ENCODE measurements at regions not wholly inside any gene's neighbourhood (a gene's known extent, or its start where the extent isn't known, plus 50 kb on each side); places are given as distances from the start of the nearest gene placed in this dataset.

DNA sequence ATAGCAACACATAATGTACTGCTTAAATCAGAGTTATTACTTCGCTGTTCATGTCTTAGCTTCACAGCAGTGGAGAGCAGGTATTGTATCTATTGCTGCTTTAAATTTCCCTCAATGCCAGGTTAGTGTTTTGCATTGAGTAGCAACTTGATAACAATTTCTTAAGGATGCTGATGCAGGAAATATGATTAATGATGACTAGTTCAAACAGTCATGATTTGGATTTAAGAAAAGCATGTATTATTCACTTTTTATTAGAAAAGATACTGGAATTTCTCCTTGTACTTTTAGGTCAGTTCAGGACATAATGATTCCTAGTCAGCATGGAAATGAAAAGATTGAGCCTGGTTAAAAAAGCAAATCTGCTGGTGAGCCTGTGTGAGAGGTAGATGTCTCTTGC lies 67.2 kb upstream of the ARHGAP29 start:
- DNase-seq (ENCODE audit: low read depth) = no peak
- H3K4me3 ChIP-seq (ENCODE audit: low read depth, low read length) = no peak overlapping the region
- TF ChIP-seq, protein P1, sequence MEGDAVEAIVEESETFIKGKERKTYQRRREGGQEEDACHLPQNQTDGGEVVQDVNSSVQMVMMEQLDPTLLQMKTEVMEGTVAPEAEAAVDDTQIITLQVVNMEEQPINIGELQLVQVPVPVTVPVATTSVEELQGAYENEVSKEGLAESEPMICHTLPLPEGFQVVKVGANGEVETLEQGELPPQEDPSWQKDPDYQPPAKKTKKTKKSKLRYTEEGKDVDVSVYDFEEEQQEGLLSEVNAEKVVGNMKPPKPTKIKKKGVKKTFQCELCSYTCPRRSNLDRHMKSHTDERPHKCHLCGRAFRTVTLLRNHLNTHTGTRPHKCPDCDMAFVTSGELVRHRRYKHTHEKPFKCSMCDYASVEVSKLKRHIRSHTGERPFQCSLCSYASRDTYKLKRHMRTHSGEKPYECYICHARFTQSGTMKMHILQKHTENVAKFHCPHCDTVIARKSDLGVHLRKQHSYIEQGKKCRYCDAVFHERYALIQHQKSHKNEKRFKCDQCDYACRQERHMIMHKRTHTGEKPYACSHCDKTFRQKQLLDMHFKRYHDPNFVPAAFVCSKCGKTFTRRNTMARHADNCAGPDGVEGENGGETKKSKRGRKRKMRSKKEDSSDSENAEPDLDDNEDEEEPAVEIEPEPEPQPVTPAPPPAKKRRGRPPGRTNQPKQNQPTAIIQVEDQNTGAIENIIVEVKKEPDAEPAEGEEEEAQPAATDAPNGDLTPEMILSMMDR (conservative IDR thresholded peaks at IDR 0.05; ENCODE audit: low read depth, low read length) = no peak

DNA sequence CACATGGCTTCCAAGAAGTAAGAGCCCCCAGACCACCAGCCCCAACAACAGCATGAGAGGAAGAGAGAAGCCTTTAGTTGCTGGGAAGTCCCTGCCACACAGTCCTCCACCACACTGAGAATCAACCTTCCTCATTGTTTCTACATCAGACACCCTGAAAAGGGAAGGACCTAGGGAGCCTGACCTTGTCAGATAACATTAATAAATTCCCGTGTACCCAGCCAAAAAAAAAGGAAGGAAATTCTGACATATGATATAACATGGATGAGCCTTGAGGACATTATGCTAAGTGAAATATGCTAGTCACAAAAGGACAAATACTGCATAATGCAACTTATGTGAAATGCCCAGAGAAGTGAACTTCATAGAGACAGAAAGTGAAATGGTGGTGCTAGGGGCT lies 65.6 kb upstream of the ARHGAP29 start:
- TF ChIP-seq, protein P1 (conservative IDR thresholded peaks at IDR 0.05; ENCODE audit: low read depth, low read length) = no peak

DNA sequence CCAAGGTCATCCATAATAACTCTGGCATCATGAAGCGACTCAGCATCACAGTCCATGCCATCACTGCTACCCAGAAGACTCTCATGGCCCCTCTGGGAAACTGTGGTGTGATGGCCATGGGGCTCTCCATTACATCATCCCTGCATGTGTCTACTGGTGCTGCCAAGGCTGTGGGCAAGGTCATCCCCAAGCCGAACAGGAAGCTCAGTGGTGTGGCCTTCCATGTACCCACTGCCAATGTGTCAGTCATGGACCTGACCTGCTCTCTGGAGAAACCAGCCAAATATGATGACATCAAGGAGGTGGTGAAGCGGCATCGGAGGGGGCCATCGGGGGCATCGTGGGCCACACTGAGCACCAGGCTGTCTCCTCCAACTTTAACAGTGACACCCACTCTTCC lies 65.1 kb upstream of the ARHGAP29 start:
- TF ChIP-seq, protein P1 (conservative IDR thresholded peaks at IDR 0.05; ENCODE audit: low read depth, low read length) = no peak

More for the DNA sequence above, 65.6 kb upstream of the ARHGAP29 start:
- DNase-seq (ENCODE audit: low read depth) = no peak
- no peak overlapping the region for H3K4me3 ChIP-seq (ENCODE audit: low read depth, low read length)

DNA sequence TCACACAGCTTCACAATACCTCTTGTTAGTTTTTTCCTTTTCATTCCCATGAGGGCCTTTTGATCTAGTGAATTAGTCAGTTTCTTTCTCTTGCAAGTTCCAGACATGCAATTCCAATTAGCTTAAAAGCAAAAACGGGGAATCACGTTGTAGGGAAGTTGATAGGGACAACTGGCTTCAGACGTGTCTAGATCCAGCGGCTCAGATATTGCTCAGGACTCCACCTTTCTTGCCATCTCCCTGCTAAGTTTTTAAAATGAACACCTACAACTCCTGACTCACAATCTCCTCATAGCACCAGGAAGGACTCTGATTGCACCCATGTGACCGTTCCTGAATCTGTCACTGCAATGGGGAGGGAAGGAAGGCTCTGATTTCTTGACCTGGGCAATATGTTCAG lies 63.8 kb upstream of the ARHGAP29 start:
- no peak for DNase-seq (ENCODE audit: low read depth)
- TF ChIP-seq, protein P1 (conservative IDR thresholded peaks at IDR 0.05; ENCODE audit: low read depth, low read length) = no peak
- H3K4me3 ChIP-seq (ENCODE audit: low read depth, low read length) = no peak overlapping the region

More for the DNA sequence above, 65.1 kb upstream of the ARHGAP29 start:
- no peak overlapping the region for H3K4me3 ChIP-seq (ENCODE audit: low read depth, low read length)
- DNase-seq (ENCODE audit: low read depth) = no peak

DNA sequence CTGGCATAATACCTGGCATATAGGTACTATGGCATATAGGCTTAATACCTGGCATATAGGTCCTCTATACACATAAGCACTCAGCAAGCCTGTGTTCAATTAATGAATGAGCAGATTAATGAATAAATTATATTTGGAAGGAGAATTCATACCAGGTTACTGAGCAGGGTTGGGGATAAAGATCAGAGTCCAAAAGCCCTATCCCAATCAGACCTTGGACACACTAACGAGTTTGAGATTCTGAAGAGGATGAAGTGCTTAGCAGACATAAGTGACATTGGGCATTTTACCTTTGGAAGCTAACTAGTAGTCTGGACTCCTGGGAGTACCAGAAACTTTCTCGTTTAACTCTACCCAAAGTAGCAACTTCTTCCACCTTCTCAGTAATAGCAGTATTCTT lies 63.3 kb upstream of the ARHGAP29 start:
- no peak overlapping the region for H3K4me3 ChIP-seq (ENCODE audit: low read depth, low read length)
- TF ChIP-seq, protein P1 (conservative IDR thresholded peaks at IDR 0.05; ENCODE audit: low read depth, low read length) = no peak
- no peak for DNase-seq (ENCODE audit: low read depth)

DNA sequence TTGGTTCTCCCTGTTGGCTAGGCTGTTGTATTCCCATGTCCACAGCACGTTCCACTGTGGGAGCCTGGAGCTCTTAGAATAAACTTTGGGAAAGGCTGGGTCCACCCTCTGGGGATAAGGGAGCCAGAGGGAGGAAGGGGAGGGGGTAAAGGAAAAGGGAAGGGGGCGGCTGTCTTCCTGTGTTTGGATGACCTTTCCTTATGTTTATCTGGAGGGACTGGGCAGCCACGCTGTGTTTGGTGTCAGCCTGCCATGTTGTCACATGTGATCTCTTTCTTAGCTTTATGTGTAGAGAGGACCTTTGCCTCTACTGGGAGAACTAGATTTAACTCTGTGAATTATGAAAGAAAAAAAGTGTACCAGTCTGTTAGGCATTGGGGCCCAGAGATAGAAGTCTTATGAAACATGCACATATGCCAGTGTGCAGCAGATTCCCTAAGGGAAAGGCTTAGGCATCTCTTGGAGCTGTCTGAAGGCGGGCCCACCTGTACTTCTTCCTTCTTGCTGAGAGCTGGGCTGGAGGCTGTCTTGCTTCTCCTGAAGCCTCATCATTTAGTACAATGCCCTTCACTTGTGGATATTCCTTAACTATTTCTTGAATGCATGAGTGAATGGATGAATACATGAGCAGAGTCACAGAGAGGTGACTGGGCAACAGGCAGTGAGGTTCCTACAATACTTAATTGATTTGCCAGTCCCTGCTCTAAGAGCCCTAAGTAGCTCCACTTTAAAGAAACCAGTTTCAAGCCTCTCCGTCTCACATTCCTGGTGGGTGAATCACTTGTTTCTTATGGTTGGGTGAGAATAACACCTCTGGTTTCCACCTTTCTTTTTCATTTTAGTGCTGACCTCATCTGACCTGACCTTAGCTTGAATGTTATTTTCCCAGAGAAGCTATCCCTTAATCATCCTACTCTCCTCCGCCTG lies 62.5 kb upstream of the ARHGAP29 start:
- TF ChIP-seq, protein P1 (conservative IDR thresholded peaks at IDR 0.05; ENCODE audit: low read depth, low read length) = no peak
- no peak overlapping the region for H3K4me3 ChIP-seq (ENCODE audit: low read depth, low read length)
- peak; percentile 100 for DNase-seq (ENCODE audit: low read depth)

DNA sequence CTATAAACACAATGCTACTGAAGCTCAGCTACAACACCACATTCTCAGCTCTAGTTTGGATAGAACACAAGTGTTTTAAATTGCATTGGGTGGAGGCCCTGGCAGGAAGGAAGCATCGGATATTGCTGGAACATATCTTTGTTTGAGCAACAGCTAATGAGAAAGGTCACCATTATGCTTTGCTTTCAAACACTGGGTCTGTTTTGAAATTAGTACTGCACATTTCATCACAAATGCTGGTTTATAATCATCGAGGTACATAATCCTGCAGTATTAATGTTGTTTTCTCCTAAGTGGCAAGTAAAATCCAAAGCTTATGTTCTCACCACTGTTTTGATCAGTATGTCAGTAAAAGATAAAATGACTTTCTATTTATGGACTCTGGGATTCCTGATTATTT lies 61.5 kb upstream of the ARHGAP29 start:
- no peak for DNase-seq (ENCODE audit: low read depth)
- TF ChIP-seq, protein P1 (conservative IDR thresholded peaks at IDR 0.05; ENCODE audit: low read depth, low read length) = no peak
- H3K4me3 ChIP-seq (ENCODE audit: low read depth, low read length) = no peak overlapping the region

All from epithelial cell of proximal tubule (primary cell).